NCI-H128 (cell line): ENCODE measurements at regions not wholly inside any gene's neighbourhood (a gene's known extent, or its start where the extent isn't known, plus 50 kb on each side); places are given as distances from the start of the nearest gene placed in this dataset.

Experiments
- DNase-seq: peaks from one replicate; lab custom pipeline; 2025; ENCODE audit not compliant: unreplicated experiment; lab: John Stamatoyannopoulos, UW

DNA sequence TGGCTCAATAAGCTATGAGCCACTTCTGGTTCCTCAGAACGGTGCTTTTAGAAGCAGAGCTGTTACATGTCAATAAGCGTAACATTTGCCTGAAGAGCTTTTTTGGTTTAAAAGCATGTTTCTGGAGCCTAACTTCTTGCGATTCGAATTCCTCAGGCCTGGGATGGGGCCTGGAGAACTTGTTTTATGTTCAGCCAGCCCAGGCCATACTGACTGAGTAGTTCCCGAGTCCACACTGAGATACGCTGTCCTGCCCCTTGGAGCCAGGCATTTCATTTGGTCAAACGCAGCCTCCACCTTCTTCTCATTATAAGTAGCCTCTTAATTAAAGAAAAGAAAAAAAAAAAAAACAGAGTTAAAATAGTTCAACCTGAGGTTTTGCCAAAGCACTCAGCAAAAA, 260.6 kb upstream of the ANKRD55 start:
- no peak for DNase-seq

DNA sequence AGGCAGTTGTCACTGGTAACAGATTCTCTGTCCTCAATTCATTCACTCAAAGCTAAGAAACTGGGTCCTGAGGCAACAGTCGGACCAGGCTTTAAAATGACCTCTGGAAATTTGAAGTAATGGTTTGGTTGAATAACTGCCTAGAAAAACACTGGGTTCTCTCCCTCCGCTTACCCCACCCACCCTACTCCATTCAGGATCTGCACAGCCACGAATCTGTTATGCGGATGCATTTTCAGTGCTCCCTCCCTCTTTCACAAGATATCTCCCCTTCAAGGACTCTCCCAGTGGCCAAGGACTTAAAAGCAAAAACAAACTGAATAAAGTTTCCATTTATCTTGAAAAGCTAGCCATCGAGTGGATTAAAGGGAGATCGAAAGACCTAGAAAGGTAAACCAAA, 260.2 kb upstream of the ANKRD55 start:
- DNase-seq = no peak

DNA sequence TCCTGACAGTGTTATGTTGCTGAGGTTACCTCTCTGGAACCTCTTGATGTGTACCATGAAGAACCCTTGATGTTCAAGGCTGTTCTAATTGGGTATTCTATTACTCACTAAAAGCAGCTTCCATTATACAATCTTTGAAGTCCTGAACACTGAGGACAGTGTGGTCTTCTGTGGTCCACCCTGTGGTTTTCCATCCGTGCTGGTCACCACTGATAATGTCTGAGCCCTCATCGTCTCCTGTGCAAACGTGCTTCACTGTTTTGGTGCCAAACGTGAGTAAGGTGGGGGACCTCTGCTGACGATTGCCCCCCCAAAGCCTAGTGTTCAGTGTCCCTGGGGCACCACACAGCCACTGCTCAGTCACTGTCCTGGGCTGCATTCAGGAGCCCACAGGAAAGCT, 259.7 kb upstream of the ANKRD55 start:
- no peak for DNase-seq

DNA sequence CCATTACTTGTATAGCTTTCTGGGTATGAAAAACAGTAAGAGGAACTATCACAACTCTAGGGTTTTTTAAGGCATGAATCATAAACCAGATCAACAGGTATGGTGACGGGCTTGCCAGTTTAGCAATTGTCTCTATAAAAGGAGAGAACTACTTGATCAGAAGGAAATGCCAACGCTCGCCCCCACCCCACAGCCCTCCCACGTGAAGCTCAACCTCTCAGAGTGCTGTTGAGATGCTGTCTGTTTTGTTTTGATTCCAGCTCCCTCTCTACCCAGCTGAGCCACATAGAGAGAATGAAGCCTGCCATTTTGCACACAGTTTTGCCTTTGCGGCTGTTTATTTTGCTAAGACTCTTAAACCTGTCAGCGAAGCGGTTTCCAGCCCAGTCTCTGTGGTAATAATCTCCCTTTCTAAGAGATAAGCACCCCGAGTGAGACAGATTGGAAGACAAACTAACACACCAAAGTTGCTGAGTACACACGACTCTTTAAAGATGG, 257.9 kb upstream of the ANKRD55 start:
- DNase-seq = no peak

DNA sequence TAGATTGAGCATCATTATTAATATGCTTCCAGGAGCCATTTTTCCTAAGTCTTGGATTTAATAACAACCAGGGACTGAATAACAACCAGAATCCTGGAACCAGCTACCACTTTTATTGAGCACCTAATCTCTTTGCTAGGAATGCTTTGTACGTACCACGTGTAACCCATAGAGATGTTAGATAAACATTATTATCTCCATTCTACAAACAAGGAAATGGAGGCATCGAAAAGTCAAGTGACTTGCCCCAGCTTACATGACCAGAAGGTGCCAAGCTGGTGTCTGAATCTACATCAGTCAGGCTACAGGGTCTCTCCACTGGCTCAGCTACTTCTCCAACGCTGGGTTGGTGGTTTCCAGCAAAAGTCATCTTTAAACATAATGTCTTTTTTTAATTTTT, 256.1 kb upstream of the ANKRD55 start:
- no peak for DNase-seq

DNA sequence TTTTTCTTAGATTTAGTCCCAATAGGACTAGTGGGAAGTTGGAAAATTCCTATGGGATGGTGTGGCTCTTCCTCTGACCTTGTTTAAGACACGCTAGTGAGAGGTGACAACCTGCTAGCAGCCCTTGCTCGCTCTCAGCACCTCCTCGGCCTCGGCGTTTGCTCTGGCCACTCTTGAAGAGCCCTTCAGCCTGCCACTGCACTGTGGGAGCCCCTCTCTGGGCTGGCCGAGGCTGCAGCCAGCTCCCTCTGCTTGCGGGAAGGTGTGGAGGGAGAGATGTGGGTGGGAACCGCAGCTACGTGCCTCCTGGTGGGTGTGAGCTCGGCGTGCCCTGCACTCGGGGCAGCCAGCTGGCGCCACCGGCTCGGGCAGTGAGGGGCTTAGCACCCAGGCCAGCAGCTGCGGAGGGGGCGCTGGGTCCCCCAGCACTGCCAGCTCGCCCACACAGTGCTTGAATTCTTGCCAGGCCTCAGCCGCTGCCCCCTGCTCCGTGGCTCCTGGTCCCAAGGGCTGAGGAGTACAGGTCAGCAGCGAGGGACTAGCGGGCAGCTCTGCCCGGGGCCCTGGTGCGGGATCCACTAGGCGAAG, 254.5 kb upstream of the ANKRD55 start:
- no peak for DNase-seq

DNA sequence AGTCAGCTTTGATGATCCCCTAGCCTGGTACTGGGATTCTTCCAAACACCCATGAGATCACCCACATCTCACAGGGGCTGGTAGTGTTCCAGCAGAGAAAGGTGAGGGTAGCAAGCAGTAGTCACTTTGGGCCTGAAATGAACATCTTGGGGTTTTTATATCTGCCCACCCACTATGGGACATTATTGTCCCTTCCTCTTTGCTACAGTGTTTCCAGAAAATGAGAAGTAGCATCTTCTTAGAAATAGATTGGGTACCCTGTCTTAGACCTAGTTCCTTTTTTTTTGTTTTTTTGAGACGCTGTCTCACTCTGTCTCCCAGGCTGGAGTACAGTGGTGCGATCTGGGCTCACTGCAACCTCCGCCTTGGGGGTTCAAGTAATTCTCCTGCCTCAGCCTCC, 249.2 kb upstream of the ANKRD55 start:
- DNase-seq = no peak

DNA sequence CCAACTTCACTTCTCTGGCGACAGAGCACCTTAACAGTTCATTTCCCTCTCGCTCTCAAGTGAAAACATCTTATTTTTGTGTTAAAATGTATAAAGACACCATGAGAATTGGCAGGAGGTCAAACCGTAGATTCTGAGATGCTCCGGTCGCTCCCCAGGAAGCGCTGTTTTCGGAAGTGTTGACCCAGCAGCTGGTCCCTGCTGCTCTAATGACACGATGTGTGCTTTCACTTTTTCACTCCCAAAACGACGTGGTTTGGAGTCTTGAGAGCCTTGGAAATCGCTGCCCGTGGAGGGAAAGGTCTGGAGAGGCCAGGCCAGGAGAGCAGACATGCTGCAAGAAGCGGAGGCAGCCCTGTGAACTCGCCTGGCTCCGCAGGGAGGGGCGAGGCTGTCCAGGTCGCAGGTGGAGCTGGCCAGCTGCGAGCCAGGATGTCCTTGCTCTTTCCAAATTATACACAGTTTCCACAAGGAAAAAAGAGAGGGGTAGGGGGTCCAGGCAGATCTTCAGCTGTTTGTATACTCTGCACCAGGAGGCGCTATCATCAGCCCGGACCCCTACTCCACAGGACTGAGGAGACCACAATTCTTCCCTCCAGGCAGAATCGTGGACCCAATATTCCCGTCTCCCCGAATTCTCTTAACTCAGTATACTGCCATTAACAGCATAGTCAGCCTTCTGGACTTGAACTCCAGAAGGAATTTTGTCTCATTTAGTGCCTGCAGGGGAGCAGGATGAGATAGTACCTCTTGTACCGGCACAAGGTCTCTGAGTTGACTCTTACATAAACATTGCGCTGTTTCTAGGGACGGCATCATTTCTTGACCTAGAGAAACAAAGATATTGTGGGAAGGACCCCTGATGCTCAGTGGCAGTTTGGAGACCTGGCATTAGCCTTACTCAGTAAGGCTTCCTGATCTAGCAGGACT, 248.6 kb upstream of the ANKRD55 start:
- DNase-seq = no peak

DNA sequence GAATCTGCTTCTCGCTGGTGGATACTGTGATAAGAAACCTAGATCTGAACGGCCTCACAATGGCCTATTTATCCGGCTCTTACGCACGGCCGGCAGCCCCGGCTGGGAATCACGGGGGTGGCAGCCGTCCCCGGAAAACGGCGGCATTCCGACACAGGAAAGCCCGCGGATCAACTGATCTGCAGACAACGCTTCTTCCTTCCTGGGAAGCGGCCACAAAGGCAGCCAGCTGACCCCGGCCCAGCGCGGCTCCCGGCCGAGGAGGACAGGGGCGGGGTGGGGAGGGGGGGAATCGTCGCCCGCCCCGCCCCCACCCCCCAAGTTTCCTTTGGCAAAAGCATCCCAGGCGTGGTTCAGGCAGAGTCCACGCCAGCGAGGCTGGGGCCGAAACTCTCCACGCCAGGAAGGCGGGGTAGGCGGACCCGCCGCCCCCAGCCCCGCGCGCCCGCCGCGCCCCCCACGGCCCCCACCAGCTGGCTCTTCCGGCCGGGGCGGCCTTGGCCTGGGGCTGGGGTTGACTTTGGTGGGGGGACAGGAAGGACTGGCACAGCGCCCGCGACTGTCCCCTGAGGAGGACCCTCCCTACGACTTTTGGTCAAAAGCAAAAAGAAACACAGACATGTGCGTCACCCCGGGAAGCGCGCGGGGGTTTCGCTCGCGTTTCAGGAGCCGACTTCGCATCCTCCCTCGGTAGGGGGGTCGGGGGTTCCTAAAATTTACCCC, 247.7 kb upstream of the ANKRD55 start:
- no peak for DNase-seq

DNA sequence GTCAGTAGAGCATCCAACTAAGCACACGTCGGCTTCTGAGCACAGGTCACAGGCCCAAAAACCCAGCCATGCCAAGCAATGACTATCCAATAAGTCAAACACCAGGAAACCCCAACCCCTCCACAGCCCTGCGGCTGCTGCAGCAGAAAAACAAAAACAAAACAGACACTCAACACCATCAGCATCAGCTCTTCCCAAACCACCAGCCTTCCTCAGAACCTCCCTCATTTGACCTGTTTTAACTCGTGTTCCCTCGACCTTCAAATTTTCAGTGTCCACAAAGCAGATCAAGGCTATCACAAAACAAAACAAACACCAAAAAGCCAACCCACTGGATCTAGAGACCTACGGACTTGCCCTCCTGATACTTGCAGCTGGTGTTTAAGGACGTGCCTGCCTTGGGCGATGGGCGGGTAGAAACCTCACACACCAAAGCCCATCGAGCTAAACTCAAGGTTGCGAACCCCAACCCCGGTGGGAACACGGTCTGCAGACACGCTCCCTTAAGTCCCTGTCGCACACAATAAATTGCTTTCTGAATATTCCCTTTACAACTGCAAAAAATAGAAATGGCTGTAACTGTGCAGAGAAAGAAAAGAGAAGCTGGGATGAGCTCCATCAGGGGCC, 247.1 kb upstream of the ANKRD55 start:
- DNase-seq = no peak

DNA sequence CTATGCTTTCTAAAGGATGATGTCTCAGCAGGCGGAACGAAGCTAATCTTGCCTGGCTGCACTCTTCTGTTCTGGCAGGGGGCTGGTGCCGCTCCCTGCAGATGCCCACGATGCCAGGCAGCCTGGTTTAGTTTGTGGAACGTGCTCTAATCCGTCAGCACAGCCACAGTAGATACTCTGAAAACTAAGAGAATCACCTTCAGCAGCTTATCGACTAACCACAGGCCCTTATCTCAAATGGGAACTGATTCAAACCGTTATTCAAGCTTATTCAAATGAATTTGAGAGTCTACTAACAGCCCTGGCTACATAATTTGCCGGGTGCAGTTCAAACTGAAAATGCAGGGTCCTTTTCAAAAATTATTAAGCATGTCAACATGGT, 246.6 kb upstream of the ANKRD55 start:
- DNase-seq = no peak

DNA sequence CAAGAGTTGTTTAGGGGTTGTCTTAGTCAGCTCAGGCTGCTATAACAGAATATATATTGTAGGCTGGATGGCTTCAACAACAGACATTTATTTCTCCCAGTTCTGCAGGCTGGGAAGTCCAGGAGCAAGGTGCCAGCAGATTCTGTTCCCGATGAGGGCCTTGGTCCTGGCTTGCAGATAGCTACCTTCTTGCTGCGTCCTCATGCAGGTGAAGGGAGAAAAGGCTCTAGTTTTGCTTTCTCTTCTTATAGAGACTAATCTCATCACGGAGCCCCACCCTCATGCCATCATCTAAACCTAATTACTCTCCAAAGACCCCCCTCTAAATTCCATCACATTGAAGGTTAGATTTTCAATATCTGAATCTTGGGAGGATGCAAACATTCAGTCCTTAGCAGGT, 246.0 kb upstream of the ANKRD55 start:
- DNase-seq = no peak

DNA sequence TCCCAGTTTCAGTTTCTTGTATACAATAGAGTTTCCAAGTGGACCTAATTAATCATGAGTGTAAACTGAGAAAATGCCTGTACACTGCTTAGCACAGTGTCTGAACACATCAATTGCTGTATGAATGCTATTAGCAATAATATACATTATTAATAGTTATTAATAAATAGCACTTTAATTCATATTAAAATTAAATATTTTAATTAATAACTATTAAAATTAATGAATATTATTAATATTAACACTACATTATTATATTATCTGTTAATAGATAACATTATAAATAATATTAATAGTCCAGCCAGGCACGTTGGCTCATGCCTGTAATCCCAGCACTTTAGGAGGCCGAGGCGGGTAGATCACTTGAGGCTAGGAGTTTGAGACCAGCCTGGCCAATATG, 244.9 kb upstream of the ANKRD55 start:
- DNase-seq = no peak

DNA sequence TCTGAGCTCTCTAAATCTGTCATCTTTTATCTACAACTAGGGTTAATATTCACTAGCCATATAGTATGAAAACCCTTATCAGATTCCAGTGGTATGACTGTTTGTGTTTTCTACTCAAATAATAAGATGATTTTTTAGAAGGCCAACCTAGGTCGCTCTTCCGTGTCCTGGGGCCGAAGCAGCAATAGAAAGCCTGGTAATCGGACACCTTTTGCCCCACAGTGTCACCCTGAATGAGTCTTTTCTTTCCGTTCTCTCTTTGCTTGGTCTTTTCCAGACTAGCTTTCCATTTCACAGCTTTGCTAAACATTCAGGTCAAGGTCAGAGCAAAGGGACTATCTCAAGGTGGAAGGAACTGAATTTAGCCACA, 243.3 kb upstream of the ANKRD55 start:
- DNase-seq = no peak

DNA sequence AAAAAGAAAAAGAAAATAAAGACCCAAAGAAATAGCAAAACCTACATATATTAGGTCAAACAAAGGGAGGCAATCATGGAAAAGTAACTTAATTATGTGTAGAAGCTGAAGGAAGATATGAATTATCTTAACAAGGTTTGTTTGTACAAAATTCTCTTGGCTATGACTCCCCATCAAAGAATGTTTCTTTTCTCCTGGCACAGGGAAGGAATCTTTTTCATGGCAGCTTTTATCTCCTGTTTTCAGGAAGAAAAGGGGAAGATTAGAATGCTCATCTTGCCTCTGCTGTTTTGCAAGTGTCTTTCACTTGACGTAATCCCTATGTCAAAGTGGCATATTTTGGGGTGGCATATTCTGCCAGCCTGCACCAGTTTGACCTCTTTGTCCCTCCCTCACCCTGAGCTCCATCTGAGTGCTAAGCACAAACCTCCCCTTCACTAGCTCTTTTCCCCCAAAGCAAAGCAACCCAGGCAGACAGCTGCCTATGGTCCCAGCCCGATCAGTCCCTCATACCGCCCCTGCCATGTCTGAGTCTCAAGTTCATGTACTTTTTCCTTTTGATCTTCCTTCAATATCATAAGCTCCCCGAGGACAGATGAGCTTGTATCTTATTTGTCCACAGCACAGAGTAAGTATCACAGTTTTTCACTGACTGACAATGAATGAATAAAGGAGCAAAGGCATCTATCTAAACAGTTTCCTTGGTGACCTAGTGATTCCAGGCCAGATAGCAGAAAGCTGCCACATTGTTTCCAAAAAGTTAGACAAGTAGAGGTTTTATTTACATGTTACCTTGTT, 242.8 kb upstream of the ANKRD55 start:
- no peak for DNase-seq

DNA sequence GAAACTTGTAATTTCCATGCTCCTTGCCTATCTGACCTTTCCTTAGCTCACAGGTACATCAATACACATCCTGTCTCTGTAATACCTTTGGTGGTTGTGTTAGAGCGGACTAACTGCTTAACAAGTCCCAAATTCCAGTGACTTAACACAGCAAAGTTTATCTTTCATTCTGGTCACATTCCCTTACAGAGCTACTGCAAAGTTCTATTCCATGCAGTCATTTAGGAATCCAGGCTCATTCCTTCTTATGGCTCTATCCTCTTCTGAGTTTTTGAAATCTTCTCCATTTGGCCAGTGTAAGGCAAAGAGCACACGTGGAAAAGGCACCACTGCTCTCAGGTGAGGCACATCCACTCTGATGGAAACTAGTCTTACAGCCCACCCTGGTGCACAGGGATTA, 238.6 kb upstream of the ANKRD55 start:
- no peak for DNase-seq

DNA sequence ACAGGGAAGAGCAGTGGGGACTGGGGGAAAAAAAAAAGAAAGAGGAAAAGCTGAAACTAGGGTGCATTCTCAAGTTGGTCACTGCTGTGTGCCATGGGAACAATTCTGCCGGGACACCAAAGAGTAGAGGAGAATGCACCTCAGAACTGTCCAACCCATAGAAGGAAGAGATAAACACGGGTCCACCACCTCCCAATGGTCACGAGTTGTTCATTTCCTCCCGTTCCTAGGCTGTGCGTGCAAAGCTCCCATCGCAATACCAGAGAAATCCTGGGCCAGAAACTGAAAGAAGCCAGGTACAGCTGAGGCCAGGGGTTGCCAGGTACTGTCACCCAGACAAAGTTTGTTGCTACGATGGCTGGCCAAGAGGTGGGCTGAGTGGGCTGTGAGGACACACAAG, 236.9 kb upstream of the ANKRD55 start:
- no peak for DNase-seq

DNA sequence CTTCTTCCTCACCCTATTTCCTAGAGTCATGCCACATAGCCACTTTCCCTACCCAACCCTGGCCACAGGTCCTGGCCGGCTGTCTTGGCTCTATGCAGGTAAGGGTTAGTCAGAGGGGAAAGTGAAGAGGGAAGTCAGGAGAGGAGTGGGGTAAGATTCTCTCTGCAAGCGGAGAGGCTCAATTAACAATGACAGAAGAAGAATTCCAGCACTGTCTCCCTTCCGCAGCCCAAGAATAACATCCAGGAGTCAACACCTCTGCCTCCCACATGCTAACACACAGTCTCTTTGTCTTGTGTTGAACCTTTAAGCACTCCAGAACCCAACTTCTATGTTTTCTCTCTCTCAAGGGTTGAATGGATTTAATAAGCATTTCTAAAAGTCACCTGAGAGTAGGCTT, 235.1 kb upstream of the ANKRD55 start:
- no peak for DNase-seq

DNA sequence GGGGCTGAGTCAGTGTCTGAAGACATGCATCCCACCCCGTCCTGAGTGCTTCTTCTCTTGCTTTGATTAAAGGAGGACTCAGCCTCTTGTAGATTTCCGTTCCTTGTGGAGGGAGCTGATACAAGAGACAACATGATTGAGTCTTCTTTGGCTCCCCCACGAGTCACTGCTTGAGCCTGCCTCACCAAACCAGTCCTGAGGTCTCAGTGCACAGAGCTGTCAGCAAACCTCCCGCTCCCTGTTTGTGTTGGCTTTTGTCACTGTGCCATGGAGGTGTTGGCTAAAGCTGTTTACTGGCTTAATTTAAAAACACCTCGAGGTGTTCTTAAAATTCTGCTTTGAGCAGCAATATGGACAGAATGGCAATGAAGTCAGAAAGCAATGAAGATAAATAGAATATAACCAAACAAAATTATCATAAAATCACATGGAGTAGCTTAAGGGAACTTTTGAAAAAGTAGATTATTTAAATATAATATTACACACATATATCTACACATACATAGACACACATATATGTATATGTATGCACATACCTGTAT, 234.1 kb upstream of the ANKRD55 start:
- no peak for DNase-seq

DNA sequence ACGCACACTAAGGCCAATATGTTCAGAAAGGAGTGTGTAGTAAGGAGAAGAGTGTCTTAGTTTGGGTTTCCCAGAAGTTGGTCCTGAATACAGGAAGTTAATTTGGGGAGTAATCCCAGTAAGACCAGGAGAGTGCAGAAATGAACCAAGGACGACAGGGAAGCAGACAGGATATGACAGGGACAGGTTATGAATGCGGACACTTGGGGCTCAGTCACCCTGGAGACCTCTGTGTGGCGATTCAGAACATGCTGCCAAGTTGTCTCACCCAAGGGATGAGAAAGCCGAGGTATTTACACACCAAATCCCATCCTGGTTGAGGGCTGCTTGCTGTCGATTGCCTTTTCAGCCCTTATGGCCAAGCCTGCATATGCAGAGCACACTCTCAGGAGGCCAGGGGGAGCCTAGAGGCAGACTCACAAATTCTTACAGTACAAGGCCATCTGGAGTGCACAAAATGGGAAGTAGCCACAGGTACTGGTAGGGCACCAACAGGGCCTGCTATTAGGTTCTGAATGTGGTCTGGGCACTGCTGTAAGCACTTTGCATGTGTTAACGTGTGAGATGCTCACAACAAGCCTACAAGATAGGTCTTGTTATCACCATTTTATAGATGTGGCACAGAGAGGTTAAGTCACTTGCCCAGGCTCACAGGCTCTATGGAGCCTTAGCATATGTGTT, 233.1 kb upstream of the ANKRD55 start:
- no peak for DNase-seq
